AG09309 (cell line): ENCODE measurements at regions not wholly inside any gene's neighbourhood (a gene's known extent, or its start where the extent isn't known, plus 50 kb on each side); places are given as distances from the start of the nearest gene placed in this dataset.

Source experiments
- DNase-seq: peaks from one replicate; pipeline ENCODE4 v3.0.0-alpha.2; 2010; ENCODE audit warnings: low read depth
- H3K4me3 ChIP-seq: 2 replicates; pipeline ENCODE4 v1.5.1; 2011; ENCODE audit warnings: mild to moderate bottlenecking, low read depth, low read length, moderate library complexity; ENCODE audit not compliant: control insufficient read depth
- CTCF ChIP-seq: IDR thresholded peaks from 2 replicates; pipeline ENCODE4 v1.5.1; 2011; ENCODE audit warnings: mild to moderate bottlenecking, low read depth, low read length, inconsistent platforms; ENCODE audit not compliant: insufficient read depth, control insufficient read depth; ENCODE audit errors: missing control alignments

- H3K4me3 ChIP-seq: no peak overlapping the region
- DNase-seq: no peak
- TF ChIP-seq CTCF: no peak
Measured at GRCh38 chr6:81308577-81309279, 443.8 kb downstream of the TENT5A start.

DNA sequence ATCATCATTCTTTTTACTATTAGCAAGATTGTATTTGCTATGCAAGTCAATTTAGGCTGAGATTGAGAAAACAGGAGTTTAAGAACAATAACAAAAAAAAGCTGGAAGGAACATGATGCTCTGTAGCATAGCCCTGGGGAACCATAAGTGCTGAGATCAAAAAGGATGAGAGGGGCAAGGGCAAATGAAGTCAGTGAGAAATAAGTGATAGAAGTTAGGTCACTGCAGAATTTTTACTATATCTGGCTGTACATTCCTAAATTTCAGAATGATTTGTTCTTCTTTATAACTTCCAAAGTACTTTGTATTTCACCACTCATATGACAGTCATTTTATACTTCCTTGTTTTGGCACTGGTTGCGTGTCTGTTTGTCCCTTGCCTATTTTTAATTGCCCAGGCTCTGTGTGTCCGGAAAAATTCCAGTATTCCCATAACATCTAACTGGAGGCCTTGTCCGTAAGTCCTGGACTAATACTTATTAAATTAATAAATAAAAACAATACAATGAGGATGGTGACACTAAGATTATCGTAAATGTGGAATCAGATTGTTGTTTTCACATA lies 444.7 kb downstream of the TENT5A start:
- TF ChIP-seq CTCF: no peak
- DNase-seq: no peak
- H3K4me3 ChIP-seq: no peak overlapping the region

GRCh38 chr6:81304466-81304865 lies 448.0 kb downstream of the TENT5A start:
- no peak for DNase-seq
- no peak overlapping the region for H3K4me3 ChIP-seq
- no peak for TF ChIP-seq CTCF

DNA sequence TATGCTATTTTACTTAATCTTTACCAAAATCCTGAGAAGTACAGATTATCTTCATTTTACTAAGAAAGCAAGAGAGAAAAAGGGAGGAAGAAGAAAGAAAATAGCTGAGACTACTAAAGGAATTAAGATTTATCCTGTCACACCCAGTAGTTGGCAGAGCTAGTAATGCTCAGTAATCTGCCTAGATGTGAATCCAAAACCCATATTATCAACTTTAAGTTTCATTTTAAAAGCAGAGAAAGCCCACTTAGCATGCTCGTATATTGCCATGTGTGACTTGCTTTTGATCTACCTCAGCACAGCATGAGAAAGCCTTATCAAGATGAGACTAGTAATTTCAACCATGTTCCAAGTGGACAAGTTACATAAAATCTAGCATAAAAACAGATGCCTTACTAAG lies 451.5 kb downstream of the TENT5A start:
- no peak for TF ChIP-seq CTCF
- H3K4me3 ChIP-seq: no peak overlapping the region
- DNase-seq: no peak

- no peak for DNase-seq
Measured at GRCh38 chr6:81298751-81299150, 453.7 kb downstream of the TENT5A start.

GRCh38 chr6:81295310-81295709 lies 457.2 kb downstream of the TENT5A start:
- no peak overlapping the region for H3K4me3 ChIP-seq
- no peak for DNase-seq
- TF ChIP-seq CTCF: no peak

More at GRCh38 chr6:81298751-81299150, 453.7 kb downstream of the TENT5A start:
- TF ChIP-seq CTCF: no peak
- H3K4me3 ChIP-seq: no peak overlapping the region
